Esophagus muscularis mucosa (tissue), 4 donors: ENCODE measurements at regions not wholly inside any gene's neighbourhood (a gene's known extent, or its start where the extent isn't known, plus 50 kb on each side); places are given as distances from the start of the nearest gene placed in this dataset.

Source experiments
- EP300 ChIP-seq: sonication (generic); formaldehyde crosslinking; IDR thresholded peaks from one replicate; pipeline ENCODE4 v1.6.1; 2017; ENCODE audit warnings: antibody characterized with exemption
- POLR2A ChIP-seq: fragments of 450-650 bp; IDR thresholded peaks from one replicate; pipeline ENCODE4 v1.6.1; 2017; ENCODE audit warnings: antibody characterized with exemption, moderate library complexity, mild to moderate bottlenecking, low read depth
- POLR2AphosphoS5 ChIP-seq, 2 donors: sonication (generic); formaldehyde crosslinking; IDR thresholded peaks; one replicate each; pipeline ENCODE4 v1.6.1; 2017; ENCODE audit warnings: antibody characterized with exemption in 2 of 2
- TF ChIP-seq, protein P1 (sequence below), 3 experiments: fragments of 200-600 bp in 2 of 3; fragments of 450-650 bp in 1 of 3; sonication (generic) in 2 of 3; IDR thresholded peaks; one replicate each; pipeline ENCODE4 v1.5.1; 2017 to 2019; ENCODE audit warnings: antibody characterized with exemption in 3 of 3, mild to moderate bottlenecking in 2 of 3, moderate library complexity in 1 of 3

DNA sequence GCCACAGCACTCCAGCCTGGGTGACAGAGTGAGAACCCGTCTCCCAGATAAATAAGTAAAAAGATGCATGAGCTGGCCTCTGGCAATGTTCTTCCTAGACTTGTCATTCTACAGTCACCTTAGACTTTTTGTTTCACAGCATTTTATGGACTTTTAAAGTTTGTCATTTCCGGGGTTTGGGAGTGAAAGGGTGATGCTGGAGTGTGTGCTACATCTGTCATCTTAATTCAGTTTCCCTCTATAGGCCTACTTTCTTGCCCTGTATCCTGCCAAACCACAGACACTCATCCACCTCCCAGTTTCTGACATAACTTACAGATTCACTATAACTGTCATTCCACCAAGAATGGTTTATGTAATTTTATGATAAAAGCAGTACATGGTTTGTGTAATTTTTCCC lies 166.7 kb upstream of the PARP11 start:
- TF ChIP-seq, protein P1, sequence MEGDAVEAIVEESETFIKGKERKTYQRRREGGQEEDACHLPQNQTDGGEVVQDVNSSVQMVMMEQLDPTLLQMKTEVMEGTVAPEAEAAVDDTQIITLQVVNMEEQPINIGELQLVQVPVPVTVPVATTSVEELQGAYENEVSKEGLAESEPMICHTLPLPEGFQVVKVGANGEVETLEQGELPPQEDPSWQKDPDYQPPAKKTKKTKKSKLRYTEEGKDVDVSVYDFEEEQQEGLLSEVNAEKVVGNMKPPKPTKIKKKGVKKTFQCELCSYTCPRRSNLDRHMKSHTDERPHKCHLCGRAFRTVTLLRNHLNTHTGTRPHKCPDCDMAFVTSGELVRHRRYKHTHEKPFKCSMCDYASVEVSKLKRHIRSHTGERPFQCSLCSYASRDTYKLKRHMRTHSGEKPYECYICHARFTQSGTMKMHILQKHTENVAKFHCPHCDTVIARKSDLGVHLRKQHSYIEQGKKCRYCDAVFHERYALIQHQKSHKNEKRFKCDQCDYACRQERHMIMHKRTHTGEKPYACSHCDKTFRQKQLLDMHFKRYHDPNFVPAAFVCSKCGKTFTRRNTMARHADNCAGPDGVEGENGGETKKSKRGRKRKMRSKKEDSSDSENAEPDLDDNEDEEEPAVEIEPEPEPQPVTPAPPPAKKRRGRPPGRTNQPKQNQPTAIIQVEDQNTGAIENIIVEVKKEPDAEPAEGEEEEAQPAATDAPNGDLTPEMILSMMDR (IDR thresholded peaks at IDR 0.05): no peak
- TF ChIP-seq EP300 (no peak), POLR2AphosphoS5 (IDR thresholded peaks at IDR 0.05) (no peak), POLR2A (no peak)
